SK-N-SH (cell line): ENCODE measurements at regions not wholly inside any gene's neighbourhood (a gene's known extent, or its start where the extent isn't known, plus 50 kb on each side); places are given as distances from the start of the nearest gene placed in this dataset.

Experiments used
- POLR2AphosphoS5 ChIP-seq: IDR thresholded peaks from 2 replicates; pipeline ENCODE4 v1.6.1; 2012; ENCODE audit warnings: low read depth, low read length
- TEAD4 ChIP-seq: IDR thresholded peaks from 2 replicates; pipeline ENCODE4 v1.4.0; 2012; ENCODE audit warnings: mild to moderate bottlenecking, borderline replicate concordance; ENCODE audit not compliant: insufficient read depth
- TF ChIP-seq, protein P1 (sequence below): fragments of 200-600 bp; sonication (generic); IDR thresholded peaks from 2 replicates; pipeline ENCODE4 v1.6.1; 2017; ENCODE audit warnings: antibody characterized with exemption, mild to moderate bottlenecking, moderate library complexity

GRCh38 chr1:194298007-194298598 lies 1111.7 kb upstream of the B3GALT2 start:
- TF ChIP-seq, protein P1, sequence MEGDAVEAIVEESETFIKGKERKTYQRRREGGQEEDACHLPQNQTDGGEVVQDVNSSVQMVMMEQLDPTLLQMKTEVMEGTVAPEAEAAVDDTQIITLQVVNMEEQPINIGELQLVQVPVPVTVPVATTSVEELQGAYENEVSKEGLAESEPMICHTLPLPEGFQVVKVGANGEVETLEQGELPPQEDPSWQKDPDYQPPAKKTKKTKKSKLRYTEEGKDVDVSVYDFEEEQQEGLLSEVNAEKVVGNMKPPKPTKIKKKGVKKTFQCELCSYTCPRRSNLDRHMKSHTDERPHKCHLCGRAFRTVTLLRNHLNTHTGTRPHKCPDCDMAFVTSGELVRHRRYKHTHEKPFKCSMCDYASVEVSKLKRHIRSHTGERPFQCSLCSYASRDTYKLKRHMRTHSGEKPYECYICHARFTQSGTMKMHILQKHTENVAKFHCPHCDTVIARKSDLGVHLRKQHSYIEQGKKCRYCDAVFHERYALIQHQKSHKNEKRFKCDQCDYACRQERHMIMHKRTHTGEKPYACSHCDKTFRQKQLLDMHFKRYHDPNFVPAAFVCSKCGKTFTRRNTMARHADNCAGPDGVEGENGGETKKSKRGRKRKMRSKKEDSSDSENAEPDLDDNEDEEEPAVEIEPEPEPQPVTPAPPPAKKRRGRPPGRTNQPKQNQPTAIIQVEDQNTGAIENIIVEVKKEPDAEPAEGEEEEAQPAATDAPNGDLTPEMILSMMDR: no peak
- TF ChIP-seq TEAD4: no peak
- TF ChIP-seq POLR2AphosphoS5: no peak
